Activated CD4-positive, alpha-beta T cell treated with anti-CD3 and anti-CD28 coated beads for 1 hour (primary cell): ENCODE measurements at regions not wholly inside any gene's neighbourhood (a gene's known extent, or its start where the extent isn't known, plus 50 kb on each side); places are given as distances from the start of the nearest gene placed in this dataset.

Experiments used
- DNase-seq: peaks from one replicate; pipeline ENCODE4 v3.0.0-alpha.2; 2020

GRCh38 chr2:120428748-120429147 lies 82.8 kb downstream of the INHBB start:
- DNase-seq = no peak

- no peak for DNase-seq
Observed at GRCh38 chr2:120429586-120430500, 83.9 kb downstream of the INHBB start.

GRCh38 chr2:120430501-120430830 lies 84.5 kb downstream of the INHBB start:
- DNase-seq = no peak

- no peak for DNase-seq
Observed at GRCh38 chr2:120430957-120431356, 85.0 kb downstream of the INHBB start.

GRCh38 chr2:120431386-120432292 lies 85.7 kb downstream of the INHBB start:
- no peak for DNase-seq

- no peak for DNase-seq
Observed at GRCh38 chr2:120432293-120432975, 86.5 kb downstream of the INHBB start.

- no peak for DNase-seq
Observed at GRCh38 chr2:120432976-120433815, 87.3 kb downstream of the INHBB start.

GRCh38 chr2:120433816-120434290 lies 87.9 kb downstream of the INHBB start:
- no peak for DNase-seq

- no peak for DNase-seq
Observed at GRCh38 chr2:120434492-120435308, 88.8 kb downstream of the INHBB start.

GRCh38 chr2:120435671-120436459 lies 89.9 kb downstream of the INHBB start:
- DNase-seq = no peak

- DNase-seq = no peak
Observed at GRCh38 chr2:120436460-120436739, 90.5 kb downstream of the INHBB start.

GRCh38 chr2:120436885-120437603 lies 91.1 kb downstream of the INHBB start:
- DNase-seq = no peak

GRCh38 chr2:120437604-120438000 lies 91.7 kb downstream of the INHBB start:
- no peak for DNase-seq

GRCh38 chr2:120438301-120439066 lies 92.5 kb downstream of the INHBB start:
- DNase-seq = no peak

- DNase-seq = no peak
Observed at GRCh38 chr2:120439067-120439368, 93.1 kb downstream of the INHBB start.

GRCh38 chr2:120439637-120440384 lies 93.9 kb downstream of the INHBB start:
- DNase-seq = no peak

GRCh38 chr2:120440521-120441350 lies 94.8 kb downstream of the INHBB start:
- DNase-seq = no peak

GRCh38 chr2:120441351-120441700 lies 95.4 kb downstream of the INHBB start:
- no peak for DNase-seq
